Heart right ventricle (tissue), 16 donors: ENCODE measurements at regions not wholly inside any gene's neighbourhood (a gene's known extent, or its start where the extent isn't known, plus 50 kb on each side); places are given as distances from the start of the nearest gene placed in this dataset.

Experiments used
- ATAC-seq, 8 donors: fragments of 200-7000 bp; cut with Tn5 transposase; one replicate each; pipeline ENCODE4 v1.9.1; 2020; ENCODE audit warnings: mild to moderate bottlenecking in 8 of 8, moderate library complexity in 8 of 8, moderate number of reproducible peaks in 1 of 8
- DNase-seq, 2 donors: peaks; one replicate each; pipeline ENCODE4 v3.0.0-alpha.2; 2020
- H3K27ac ChIP-seq, 10 donors: fragments of 200-600 bp; sonication (generic) in 2 of 10; one replicate each; pipeline versions ENCODE4 v1.5.0 to v1.8.0; 2020 to 2022; ENCODE audit warnings: mild to moderate bottlenecking in 3 of 10
- H3K27me3 ChIP-seq, 7 donors: fragments of 200-600 bp; one replicate each; pipeline ENCODE4 v1.8.0; 2021 to 2022; ENCODE audit warnings: mild to moderate bottlenecking in 2 of 7
- H3K36me3 ChIP-seq, 9 donors: fragments of 200-600 bp; sonication (generic) in 1 of 9; one replicate each; pipeline versions ENCODE4 v1.5.0 to v1.8.0; 2020 to 2022; ENCODE audit warnings: mild to moderate bottlenecking in 2 of 9
- H3K4me1 ChIP-seq, 9 donors: fragments of 200-600 bp; sonication (generic) in 1 of 9; one replicate each; pipeline versions ENCODE4 v1.5.0 to v1.8.0; 2020 to 2022; ENCODE audit warnings: mild to moderate bottlenecking in 4 of 9
- H3K4me3 ChIP-seq, 10 donors: fragments of 200-600 bp; sonication (generic) in 2 of 10; one replicate each; pipeline versions ENCODE4 v1.5.0 to v1.8.0; 2020 to 2022; ENCODE audit warnings: mild to moderate bottlenecking in 7 of 10, moderate library complexity in 2 of 10
- H3K9me3 ChIP-seq, 11 donors: fragments of 200-600 bp in 10 of 11; sonication (generic) in 2 of 11; one replicate each; pipeline versions ENCODE4 v1.5.0 to v1.8.0; 2013 to 2022; ENCODE audit warnings: mild to moderate bottlenecking in 2 of 11, control low read depth in 1 of 11, moderate library complexity in 1 of 11
- WGBS, 2 donors: extraction: QIAGEN DNeasy Blood & Tissue Kit; methylation state at CpG; one replicate each; pipeline ENCODE4 v1.1.7; 2013; ENCODE audit warnings: inconsistent platforms in 1 of 2; 5-methylcytosine and 5-hydroxymethylcytosine counted together
- intact Hi-C, 10 donors: fragments of 100-400 bp; cut with DNase I; formaldehyde crosslinking; loops; one replicate each; pipeline versions ENCODE4 v1.11.1 to v1.14.2; 2022
- TF ChIP-seq, protein P1 (sequence below), 9 donors: fragments of 200-600 bp; sonication (generic) in 2 of 9; IDR thresholded peaks; one replicate each; pipeline versions ENCODE4 v1.5.0 to v1.8.0; 2021 to 2022; ENCODE audit warnings: antibody characterized with exemption in 9 of 9, mild to moderate bottlenecking in 5 of 9, moderate library complexity in 1 of 9
- donor health status: Arrhythmogenic right ventricular cardiomyopathy.
- donor health status: ischemic (EF 13 %, LVEDD 7.1; RV severe dilation, severe dysfunction).
- donor health status: healthy with polysubstance abuse.
- donor health status: DM: no; HTN: yes; CAD: no.
- donor health status: DM: no; HTN: no; CAD: no.
- donor health status: ischemic (EF 25% LVEDD 6.9; RV normal size, moderate dysfunction).
- donor health status: ischemic (EF 25% LVEDD 5.7; RV mildly dilated, moderate dysfunction).
- donor health status: healthy.
- donor health status: DM: yes; HTN: yes; CAD: no.
- donor health status: Ischemic cardiomyopathy.
- donor health status: ischemic (EF 35%, LVEDD 5.7; RV mildly dilated, moderate dysfunction).
- donor health status: nonischemic (EF 11% LVEDD 7.7; RV severe dilation, severe dysfunction).
- donor health status: DM: yes; HTN: yes; CAD: no.
- donor health status: PGD.
- donor health status: ischemic (EF 29% LVEDD 5.4; RV normal size, mild dysfunction).
- donor health status: nonischemic (EF 23%, LVEDD 6.1; RV moderate dilation, normal function).

DNA sequence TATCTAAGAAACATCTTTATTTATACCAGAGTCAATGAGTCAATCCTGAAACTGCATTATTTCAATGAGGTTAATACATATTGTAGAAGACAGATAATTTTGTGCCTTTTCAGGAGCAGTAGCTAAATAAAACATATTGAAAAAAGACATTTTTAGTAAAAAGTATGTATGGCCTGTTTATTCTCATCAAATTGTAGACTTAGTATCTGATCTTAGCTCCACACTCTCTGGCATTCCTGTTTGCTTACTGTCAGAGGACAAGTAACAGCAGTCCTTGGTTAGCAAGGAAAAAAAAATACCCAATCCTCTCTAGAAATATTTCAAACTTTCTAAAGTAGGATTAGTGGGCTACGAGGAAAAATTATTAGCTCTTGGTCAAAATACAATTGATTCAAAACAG, 50.5 kb upstream of the GUCY1A1 start:
- H3K27ac ChIP-seq, result peak overlapping the region in 5 of 10 donors; percentile 6 to 80 (median 57)
- no peak for ATAC-seq
- H3K4me1 ChIP-seq, result peaks cover 0 to 42% (median 9%) of the 10 kb centered on the region in 9 donors
- TF ChIP-seq, protein P1, sequence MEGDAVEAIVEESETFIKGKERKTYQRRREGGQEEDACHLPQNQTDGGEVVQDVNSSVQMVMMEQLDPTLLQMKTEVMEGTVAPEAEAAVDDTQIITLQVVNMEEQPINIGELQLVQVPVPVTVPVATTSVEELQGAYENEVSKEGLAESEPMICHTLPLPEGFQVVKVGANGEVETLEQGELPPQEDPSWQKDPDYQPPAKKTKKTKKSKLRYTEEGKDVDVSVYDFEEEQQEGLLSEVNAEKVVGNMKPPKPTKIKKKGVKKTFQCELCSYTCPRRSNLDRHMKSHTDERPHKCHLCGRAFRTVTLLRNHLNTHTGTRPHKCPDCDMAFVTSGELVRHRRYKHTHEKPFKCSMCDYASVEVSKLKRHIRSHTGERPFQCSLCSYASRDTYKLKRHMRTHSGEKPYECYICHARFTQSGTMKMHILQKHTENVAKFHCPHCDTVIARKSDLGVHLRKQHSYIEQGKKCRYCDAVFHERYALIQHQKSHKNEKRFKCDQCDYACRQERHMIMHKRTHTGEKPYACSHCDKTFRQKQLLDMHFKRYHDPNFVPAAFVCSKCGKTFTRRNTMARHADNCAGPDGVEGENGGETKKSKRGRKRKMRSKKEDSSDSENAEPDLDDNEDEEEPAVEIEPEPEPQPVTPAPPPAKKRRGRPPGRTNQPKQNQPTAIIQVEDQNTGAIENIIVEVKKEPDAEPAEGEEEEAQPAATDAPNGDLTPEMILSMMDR (IDR thresholded peaks at IDR 0.05), result no peak
- H3K36me3 ChIP-seq, result no peaks in the 10 kb centered on the region
- no peaks in the 10 kb centered on the region for H3K9me3 ChIP-seq
- H3K4me3 ChIP-seq, result no peak overlapping the region
- no peak for DNase-seq
- intact Hi-C loops, result loop anchor here in 1 of 10 donors (10.0 kb wide), 1 partner anchor 101 kb away; no protein-coding TSS in a partner anchor
- 80 to 84% methylated on average over 1 of the region's 1 CpG for WGBS, 2 donors
- H3K27me3 ChIP-seq, result no peaks in the 10 kb centered on the region

GRCh38 chr4:155615081-155615887, 51.4 kb upstream of the GUCY1A1 start:
- ATAC-seq (no peak), DNase-seq (no peak)
- TF ChIP-seq, protein P1 (IDR thresholded peaks at IDR 0.05), result no peak
- Histone ChIP-seq H3K27ac (peak overlapping the region in 9 of 10 donors; percentile 4 to 80 (median 46)), H3K36me3 (no peaks in the 10 kb centered on the region), H3K27me3 (no peaks in the 10 kb centered on the region), H3K4me1 (peaks cover 0 to 42% (median 9%) of the 10 kb centered on the region in 9 donors), H3K4me3 (peak overlapping the region in 1 of 10 donors; percentile 1), H3K9me3 (no peaks in the 10 kb centered on the region)
- WGBS, 2 donors, result 73 to 75% methylated on average over 4 of the region's 4 CpGs
- intact Hi-C loops, result loop anchor here in 1 of 10 donors (10.0 kb wide), 1 partner anchor 100 kb away; no protein-coding TSS in a partner anchor

DNA sequence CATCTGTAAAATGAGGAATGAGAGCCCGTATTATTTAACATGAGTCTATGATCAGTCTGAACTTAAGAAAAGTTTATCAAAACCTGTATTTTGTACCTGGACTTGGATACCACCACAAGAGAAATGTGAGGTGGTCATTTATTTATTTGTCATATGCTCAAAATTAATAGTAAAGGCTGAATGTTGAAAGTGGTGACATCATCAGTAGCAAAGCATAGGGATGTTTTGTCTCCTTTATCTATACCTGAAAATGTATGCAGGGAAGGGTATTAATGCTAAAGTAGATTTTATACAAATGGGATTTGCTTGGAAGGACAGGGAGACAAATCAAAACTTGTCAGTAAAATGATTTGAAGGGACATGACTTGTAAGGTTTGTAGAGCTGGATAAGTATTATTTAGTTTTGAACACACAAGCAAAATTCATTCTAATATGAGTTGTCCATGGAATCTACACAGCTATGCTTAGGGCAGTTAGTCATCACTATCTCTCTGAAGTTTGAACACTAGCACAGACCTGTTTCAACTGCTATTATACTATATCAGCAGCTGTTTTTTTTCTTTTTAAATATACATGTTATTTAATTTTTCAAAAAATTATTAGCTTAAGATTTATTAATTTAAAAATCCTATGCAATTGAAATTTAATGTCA, 52.4 kb upstream of the GUCY1A1 start:
- no peaks in the 10 kb centered on the region for H3K9me3 ChIP-seq
- no peaks in the 10 kb centered on the region for H3K36me3 ChIP-seq
- DNase-seq, result no peak
- H3K4me1 ChIP-seq, result peaks cover 0 to 48% (median 16%) of the 10 kb centered on the region in 9 donors
- no peak overlapping the region for H3K4me3 ChIP-seq
- 93 to 98% methylated on average over 1 of the region's 1 CpG for WGBS, 2 donors
- no peaks in the 10 kb centered on the region for H3K27me3 ChIP-seq
- intact Hi-C loops, result loop anchor here in 1 of 10 donors (10.0 kb wide), 1 partner anchor 99 kb away; no protein-coding TSS in a partner anchor
- TF ChIP-seq, protein P1 (IDR thresholded peaks at IDR 0.05), result no peak
- peak overlapping the region in 2 of 10 donors; percentile 4 to 57 for H3K27ac ChIP-seq
- ATAC-seq, result no peak

GRCh38 chr4:155612074-155612473, 54.6 kb upstream of the GUCY1A1 start:
- ATAC-seq, result peak in 1 of 8 donors; percentile 62

More at GRCh38 chr4:155612074-155612473, 54.6 kb upstream of the GUCY1A1 start:
- Histone ChIP-seq H3K36me3 (no peaks in the 10 kb centered on the region), H3K4me3 (no peak overlapping the region), H3K27me3 (no peaks in the 10 kb centered on the region), H3K4me1 (peaks cover 0 to 41% (median 16%) of the 10 kb centered on the region in 9 donors), H3K27ac (no peak overlapping the region), H3K9me3 (no peaks in the 10 kb centered on the region)
- intact Hi-C loops, result loop anchor here in 1 of 10 donors (10.0 kb wide), 1 partner anchor 97 kb away; no protein-coding TSS in a partner anchor
- no peak for DNase-seq
- 59 to 72% methylated on average over 2 of the region's 2 CpGs for WGBS, 2 donors
- TF ChIP-seq, protein P1 (IDR thresholded peaks at IDR 0.05), result no peak
